ENCODE measurements at regions not wholly inside any gene's neighbourhood (a gene's known extent, or its start where the extent isn't known, plus 50 kb on each side); places are given as distances from the start of the nearest gene placed in this dataset.
"Not testable (repeated sequence)": the region's sequence is repeated elsewhere in the genome, so short reads cannot be mapped to it uniquely, and the experiment has no call there.

DNA sequence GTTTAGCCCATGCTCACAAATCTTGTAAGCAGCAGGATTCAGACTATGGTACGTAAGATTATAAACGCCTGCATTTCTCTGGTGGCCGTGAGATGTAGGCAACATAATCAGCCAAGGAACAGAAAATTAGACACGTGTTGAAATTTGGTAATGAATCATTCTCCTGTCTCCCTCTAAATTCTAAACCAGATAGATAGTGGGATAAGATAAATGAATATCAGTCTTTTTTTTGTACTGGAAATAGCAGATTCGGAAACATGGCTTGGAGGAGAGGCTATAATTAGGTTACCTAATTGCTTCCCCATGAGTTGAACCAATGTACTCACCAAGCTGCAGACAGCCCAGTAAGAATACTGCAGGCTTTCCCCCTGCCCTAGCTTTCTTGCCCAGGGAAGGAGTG is 172.3 kb downstream of the TGFB2 start:
- TF ChIP-seq, protein P1, sequence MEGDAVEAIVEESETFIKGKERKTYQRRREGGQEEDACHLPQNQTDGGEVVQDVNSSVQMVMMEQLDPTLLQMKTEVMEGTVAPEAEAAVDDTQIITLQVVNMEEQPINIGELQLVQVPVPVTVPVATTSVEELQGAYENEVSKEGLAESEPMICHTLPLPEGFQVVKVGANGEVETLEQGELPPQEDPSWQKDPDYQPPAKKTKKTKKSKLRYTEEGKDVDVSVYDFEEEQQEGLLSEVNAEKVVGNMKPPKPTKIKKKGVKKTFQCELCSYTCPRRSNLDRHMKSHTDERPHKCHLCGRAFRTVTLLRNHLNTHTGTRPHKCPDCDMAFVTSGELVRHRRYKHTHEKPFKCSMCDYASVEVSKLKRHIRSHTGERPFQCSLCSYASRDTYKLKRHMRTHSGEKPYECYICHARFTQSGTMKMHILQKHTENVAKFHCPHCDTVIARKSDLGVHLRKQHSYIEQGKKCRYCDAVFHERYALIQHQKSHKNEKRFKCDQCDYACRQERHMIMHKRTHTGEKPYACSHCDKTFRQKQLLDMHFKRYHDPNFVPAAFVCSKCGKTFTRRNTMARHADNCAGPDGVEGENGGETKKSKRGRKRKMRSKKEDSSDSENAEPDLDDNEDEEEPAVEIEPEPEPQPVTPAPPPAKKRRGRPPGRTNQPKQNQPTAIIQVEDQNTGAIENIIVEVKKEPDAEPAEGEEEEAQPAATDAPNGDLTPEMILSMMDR (IDR thresholded peaks at IDR 0.05; ENCODE audit: unreplicated experiment), result no peak
- CTCF ChIA-PET, result interaction anchor here (0.6 to 1.5 kb wide), 7 partner anchors 12 to 214 kb away, joined by 3 to 8 read pairs (median 3); no protein-coding TSS in a partner anchor
- POLR2A ChIA-PET, result interaction anchor here (0.6 to 0.7 kb wide), 2 partner anchors 55 to 1508 kb away, joined by 3 read pairs; no protein-coding TSS in a partner anchor
- H3K4me1 Mint-ChIP-seq (ENCODE audit: insufficient read depth, unreplicated experiment), result peaks cover 16% of the 10 kb centered on the region
- H3K9me3 Mint-ChIP-seq (ENCODE audit: unreplicated experiment), result no peaks in the 10 kb centered on the region
- no peak overlapping the region for H3K4me3 Mint-ChIP-seq (ENCODE audit: unreplicated experiment)
- intact Hi-C loops (cut with micrococcal nuclease), result no loop called here
- H3K36me3 Mint-ChIP-seq (ENCODE audit: insufficient read depth, unreplicated experiment), result no peaks in the 10 kb centered on the region
- no peak overlapping the region for H3K27ac Mint-ChIP-seq (ENCODE audit: low read depth, unreplicated experiment)
- DNase-seq (ENCODE audit: unreplicated experiment), result no peak
- no peaks in the 10 kb centered on the region for H3K27me3 Mint-ChIP-seq (ENCODE audit: insufficient read depth, unreplicated experiment)
- BruUV-seq (replicated peaks), result no TSS peak

DNA sequence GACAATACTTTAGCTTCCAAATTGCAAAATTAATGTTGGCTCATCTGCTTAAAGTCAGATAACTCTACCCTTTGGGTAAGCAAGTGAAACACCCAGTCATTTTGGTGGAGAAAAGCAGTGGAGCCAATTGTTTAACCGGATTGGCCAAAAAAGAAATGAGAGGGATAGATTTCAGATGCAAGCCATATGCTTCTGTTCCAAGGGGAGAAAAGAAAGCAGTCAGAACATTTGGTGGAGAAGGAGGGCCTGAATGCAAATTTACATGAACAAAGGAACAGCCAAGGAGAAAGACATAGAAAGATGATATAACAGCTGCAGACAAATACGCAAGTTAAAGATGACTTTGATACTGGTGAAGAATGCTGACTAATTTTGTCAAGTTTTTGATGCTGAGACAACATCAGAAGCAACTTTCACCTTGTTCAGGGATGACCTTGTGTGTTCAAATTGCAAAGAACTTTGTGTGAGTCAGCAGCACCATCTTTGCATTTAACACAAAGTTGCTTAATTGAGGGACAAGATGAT is 173.1 kb downstream of the TGFB2 start:
- TF ChIP-seq, protein P1 (IDR thresholded peaks at IDR 0.05; ENCODE audit: unreplicated experiment), result no peak
- Mint-ChIP-seq H3K27me3 (ENCODE audit: insufficient read depth, unreplicated experiment) (no peaks in the 10 kb centered on the region), H3K4me3 (ENCODE audit: unreplicated experiment) (no peak overlapping the region), H3K27ac (ENCODE audit: low read depth, unreplicated experiment) (no peak overlapping the region), H3K36me3 (ENCODE audit: insufficient read depth, unreplicated experiment) (no peaks in the 10 kb centered on the region), H3K9me3 (ENCODE audit: unreplicated experiment) (no peaks in the 10 kb centered on the region), H3K4me1 (ENCODE audit: insufficient read depth, unreplicated experiment) (peaks cover 16% of the 10 kb centered on the region)
- BruUV-seq (replicated peaks), result no TSS peak
- no peak for DNase-seq (ENCODE audit: unreplicated experiment)
- CTCF ChIA-PET, result interaction anchor here (0.6 to 1.5 kb wide), 6 partner anchors 11 to 1809 kb away, joined by 3 to 8 read pairs (median 3); no protein-coding TSS in a partner anchor
- POLR2A ChIA-PET, result interaction anchor here (0.7 to 0.9 kb wide), 2 partner anchors 56 to 87 kb away, joined by 3 to 4 read pairs; no protein-coding TSS in a partner anchor
- intact Hi-C loops (cut with micrococcal nuclease), result no loop called here

DNA sequence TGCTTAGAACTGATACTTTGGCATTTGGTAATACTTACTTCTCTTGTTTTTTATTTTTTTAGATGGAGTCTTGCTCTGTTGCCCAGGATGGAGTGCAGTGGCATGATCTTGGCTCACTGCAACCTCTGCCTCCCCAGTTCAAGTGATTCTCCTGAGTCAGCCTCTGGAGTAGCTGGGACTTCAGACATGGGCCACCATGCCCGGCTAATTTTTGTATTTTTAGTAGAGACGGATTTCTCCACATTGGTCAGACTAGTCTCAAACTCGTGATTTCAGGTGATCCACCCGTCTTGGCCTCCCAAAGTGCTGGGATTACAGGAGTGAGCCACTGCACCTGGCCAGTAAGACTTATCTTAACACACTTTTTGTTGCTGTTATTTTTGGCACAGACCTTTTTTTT is 175.5 kb downstream of the TGFB2 start:
- POLR2A ChIA-PET; DNase-seq (ENCODE audit: unreplicated experiment); H3K9me3 Mint-ChIP-seq (ENCODE audit: unreplicated experiment); H3K27ac Mint-ChIP-seq (ENCODE audit: low read depth, unreplicated experiment); H3K4me3 Mint-ChIP-seq (ENCODE audit: unreplicated experiment); H3K27me3 Mint-ChIP-seq (ENCODE audit: insufficient read depth, unreplicated experiment); H3K36me3 Mint-ChIP-seq (ENCODE audit: insufficient read depth, unreplicated experiment); BruUV-seq (replicated peaks): not testable (repeated sequence)
- H3K4me1 Mint-ChIP-seq (ENCODE audit: insufficient read depth, unreplicated experiment), result peaks cover 16% of the 10 kb centered on the region
- intact Hi-C loops (cut with micrococcal nuclease), result loop anchor here (1.0 to 5.0 kb wide), 4 partner anchors 159 to 867 kb away; partner anchors contain the start of gene TGFB2
- CTCF ChIA-PET, result interaction anchor here (0.6 to 2.6 kb wide), 12 partner anchors 9 to 182 kb away, joined by 3 to 13 read pairs (median 3); partner anchors contain the start of gene TGFB2

DNA sequence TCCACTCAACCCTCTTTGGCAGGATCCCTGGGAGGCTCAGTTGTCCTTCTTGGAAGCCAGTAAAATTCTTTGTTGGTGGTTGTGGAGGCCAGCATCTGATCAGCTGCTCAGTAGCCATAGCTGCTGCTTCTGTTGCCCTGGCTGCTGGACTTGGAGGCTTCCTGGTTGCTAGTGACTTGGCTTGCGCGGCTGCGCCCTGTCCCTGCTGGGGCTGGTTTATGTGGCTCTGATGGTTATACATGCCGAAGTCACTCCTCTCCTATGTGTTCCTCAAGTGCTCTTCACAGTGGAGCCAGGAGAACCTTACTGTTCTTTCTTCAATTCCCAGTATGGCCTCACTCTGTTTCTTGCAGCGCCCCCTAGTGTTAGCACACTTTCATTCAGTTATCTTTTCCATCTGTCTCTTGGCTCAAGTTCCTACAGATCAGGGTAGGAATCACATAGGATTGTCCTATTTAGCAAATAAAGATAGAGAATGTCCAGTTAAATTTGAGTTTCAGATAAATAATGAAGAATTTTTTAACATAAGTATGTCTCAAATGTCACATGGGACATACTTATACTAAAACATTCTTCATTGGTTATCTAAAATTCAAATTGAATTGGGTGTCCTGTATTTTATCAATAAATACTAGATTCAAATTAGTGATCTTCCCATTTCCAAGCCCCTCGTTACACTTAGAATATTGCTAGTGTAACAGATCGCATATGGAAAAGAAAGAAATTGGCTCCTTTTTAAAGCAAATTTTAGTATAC is 176.5 kb downstream of the TGFB2 start:
- intact Hi-C loops (cut with micrococcal nuclease), result loop anchor here (1.0 to 5.0 kb wide), 4 partner anchors 160 to 866 kb away; partner anchors contain the start of gene TGFB2
- BruUV-seq (replicated peaks), result no TSS peak

More for the DNA sequence above, 176.5 kb downstream of the TGFB2 start:
- Mint-ChIP-seq H3K36me3 (ENCODE audit: insufficient read depth, unreplicated experiment) (no peaks in the 10 kb centered on the region), H3K4me1 (ENCODE audit: insufficient read depth, unreplicated experiment) (peaks cover 12% of the 10 kb centered on the region), H3K27ac (ENCODE audit: low read depth, unreplicated experiment) (no peak overlapping the region), H3K9me3 (ENCODE audit: unreplicated experiment) (no peaks in the 10 kb centered on the region), H3K27me3 (ENCODE audit: insufficient read depth, unreplicated experiment) (no peaks in the 10 kb centered on the region), H3K4me3 (ENCODE audit: unreplicated experiment) (no peak overlapping the region)
- ChIA-PET POLR2A (interaction anchor here (0.6 kb wide), 1 partner anchor 66 kb away, joined by 3 read pairs; no protein-coding TSS in a partner anchor), CTCF (interaction anchor here (0.5 to 2.6 kb wide), 9 partner anchors 9 to 213 kb away, joined by 3 to 13 read pairs (median 3); partner anchors contain the start of gene TGFB2)
- TF ChIP-seq, protein P1 (IDR thresholded peaks at IDR 0.05; ENCODE audit: unreplicated experiment), result peak; percentile 90
- DNase-seq (ENCODE audit: unreplicated experiment), result peak; percentile 92
